ENCODE measurements at regions not wholly inside any gene's neighbourhood (a gene's known extent, or its start where the extent isn't known, plus 50 kb on each side); places are given as distances from the start of the nearest gene placed in this dataset.

GRCh38 chr3:23650371-23651140, 155.2 kb upstream of the UBE2E1 start:
- no peaks in the 10 kb centered on the region for H3K9me3 ChIP-seq
- H3K36me3 ChIP-seq: no peaks in the 10 kb centered on the region
- intact Hi-C loops (cut with DNase I; ENCODE audit: low total_unique reads): no loop called here
- 80 to 90% (median 86%) methylated on average over 5 of the region's 5 CpGs for WGBS, 5 donors
- no peak overlapping the region for H3K4me3 ChIP-seq
- no peak for DNase-seq
- TF ChIP-seq CTCF (IDR thresholded peaks at IDR 0.05 in 8 of 11, conservative IDR thresholded peaks at IDR 0.05 in 3 of 11): no peak
- no peak for TF ChIP-seq POLR2A (IDR thresholded peaks at IDR 0.05)
- no peak for TF ChIP-seq POLR2AphosphoS5 (IDR thresholded peaks at IDR 0.05)
- peaks cover 0 to 38% (median 4%) of the 10 kb centered on the region in 6 donors for H3K4me1 ChIP-seq
- no peak overlapping the region for H3K27ac ChIP-seq
- no peaks in the 10 kb centered on the region for H3K27me3 ChIP-seq (replicated peaks in 1 of 7)

- Histone ChIP-seq H3K27me3 (replicated peaks in 1 of 7) (no peaks in the 10 kb centered on the region), H3K27ac (peak overlapping the region in 5 of 8 donors; percentile 17 to 60 (median 51)), H3K36me3 (no peaks in the 10 kb centered on the region), H3K9me3 (peaks cover 0 to 7% (median 2%) of the 10 kb centered on the region in 8 donors), H3K4me3 (no peak overlapping the region), H3K4me1 (peaks cover 0 to 44% (median 7%) of the 10 kb centered on the region in 6 donors)
- intact Hi-C loops (cut with DNase I; ENCODE audit: low total_unique reads): no loop called here
- 56 to 67% (median 63%) methylated on average over 9 of the region's 9 CpGs for WGBS, 5 donors
- DNase-seq: no peak
- TF ChIP-seq POLR2A (IDR thresholded peaks at IDR 0.05) (no peak), POLR2AphosphoS5 (IDR thresholded peaks at IDR 0.05) (no peak), CTCF (IDR thresholded peaks at IDR 0.05 in 8 of 11, conservative IDR thresholded peaks at IDR 0.05 in 3 of 11) (no peak)
These were observed 151.9 kb upstream of the UBE2E1 start for GRCh38 chr3:23653647-23654525.

- WGBS, 5 donors: 73 to 84% (median 83%) methylated on average over 3 of the region's 3 CpGs
- Histone ChIP-seq H3K4me3 (no peak overlapping the region), H3K4me1 (peaks cover 0 to 44% (median 12%) of the 10 kb centered on the region in 6 donors), H3K27me3 (replicated peaks in 1 of 7) (no peaks in the 10 kb centered on the region), H3K27ac (no peak overlapping the region), H3K36me3 (no peaks in the 10 kb centered on the region), H3K9me3 (peaks cover 0 to 7% (median 2%) of the 10 kb centered on the region in 8 donors)
- TF ChIP-seq POLR2A (IDR thresholded peaks at IDR 0.05) (no peak), POLR2AphosphoS5 (IDR thresholded peaks at IDR 0.05) (no peak), CTCF (IDR thresholded peaks at IDR 0.05 in 8 of 11, conservative IDR thresholded peaks at IDR 0.05 in 3 of 11) (no peak)
- intact Hi-C loops (cut with DNase I; ENCODE audit: low total_unique reads): no loop called here
- DNase-seq: no peak
These were observed 151.2 kb upstream of the UBE2E1 start for GRCh38 chr3:23654571-23654970.

- H3K9me3 ChIP-seq: peaks cover 0 to 7% (median 2%) of the 10 kb centered on the region in 8 donors
- TF ChIP-seq POLR2AphosphoS5 (IDR thresholded peaks at IDR 0.05) (no peak), CTCF (IDR thresholded peaks at IDR 0.05 in 8 of 11, conservative IDR thresholded peaks at IDR 0.05 in 3 of 11) (no peak), POLR2A (IDR thresholded peaks at IDR 0.05) (no peak)
- intact Hi-C loops (cut with DNase I; ENCODE audit: low total_unique reads): no loop called here
- H3K27ac ChIP-seq: no peak overlapping the region
- H3K4me3 ChIP-seq: no peak overlapping the region
- no peaks in the 10 kb centered on the region for H3K36me3 ChIP-seq
- no peak for DNase-seq
- H3K27me3 ChIP-seq (replicated peaks in 1 of 7): no peaks in the 10 kb centered on the region
- H3K4me1 ChIP-seq: peaks cover 0 to 45% (median 12%) of the 10 kb centered on the region in 6 donors
- WGBS, 5 donors: 91 to 99% (median 95%) methylated on average over 3 of the region's 3 CpGs
These were observed 150.0 kb upstream of the UBE2E1 start for GRCh38 chr3:23655749-23656148.
